ENCODE measurements at regions not wholly inside any gene's neighbourhood (a gene's known extent, or its start where the extent isn't known, plus 50 kb on each side); places are given as distances from the start of the nearest gene placed in this dataset.
"Not testable (repeated sequence)": the region's sequence is repeated elsewhere in the genome, so short reads cannot be mapped to it uniquely, and the experiment has no call there.

GRCh38 chr6:133802861-133803260 lies 86.1 kb upstream of the TCF21 start:
- no peak for DNase-seq

GRCh38 chr6:133804265-133804664 lies 84.6 kb upstream of the TCF21 start:
- no peak for DNase-seq

GRCh38 chr6:133805876-133806275 lies 83.0 kb upstream of the TCF21 start:
- DNase-seq: no peak

- no peak for DNase-seq
These were observed 82.4 kb upstream of the TCF21 start for GRCh38 chr6:133806382-133807140.

- DNase-seq: no peak
These were observed 81.4 kb upstream of the TCF21 start for GRCh38 chr6:133807501-133807900.

GRCh38 chr6:133809406-133809805 lies 79.5 kb upstream of the TCF21 start:
- no peak for DNase-seq

DNA sequence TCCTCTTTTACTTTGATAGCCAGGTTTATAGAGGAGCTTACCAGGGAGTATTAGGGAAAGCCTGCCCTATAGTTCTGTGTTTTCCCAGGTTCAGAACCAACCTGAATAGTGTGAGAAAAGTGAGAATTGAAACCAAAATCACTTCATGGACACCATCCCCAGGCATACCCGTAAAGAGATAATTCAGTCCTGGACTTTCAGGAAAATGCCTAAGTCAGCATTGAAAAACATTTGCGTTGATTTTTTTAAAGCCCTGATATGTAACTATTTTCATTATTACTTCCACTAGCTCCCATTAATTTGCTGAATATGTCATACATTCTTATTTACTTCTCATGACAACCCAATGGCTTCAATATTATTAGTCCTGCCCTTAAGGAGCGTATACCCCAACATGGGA lies 77.4 kb upstream of the TCF21 start:
- no peak for DNase-seq

DNA sequence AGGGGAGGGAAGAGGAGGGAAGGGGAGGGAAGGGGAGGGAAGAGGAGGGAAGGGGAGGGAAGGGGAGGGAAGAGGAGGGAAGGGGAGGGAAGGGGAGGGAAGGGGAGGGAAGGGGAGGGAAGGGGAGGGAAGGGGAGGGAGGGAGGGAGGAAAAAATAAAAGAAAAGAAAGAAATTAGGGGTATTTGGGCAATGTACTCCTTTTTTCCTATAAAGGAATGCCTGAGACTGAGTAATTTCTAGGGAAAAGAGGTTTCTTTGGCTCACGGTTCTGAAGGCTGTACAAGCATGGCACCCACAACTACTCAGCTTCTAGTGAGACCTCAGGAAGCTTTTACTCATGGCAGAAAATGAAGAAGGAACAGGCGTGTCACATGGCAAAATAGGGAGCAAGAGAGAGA lies 76.5 kb upstream of the TCF21 start:
- DNase-seq: not testable (repeated sequence)

DNA sequence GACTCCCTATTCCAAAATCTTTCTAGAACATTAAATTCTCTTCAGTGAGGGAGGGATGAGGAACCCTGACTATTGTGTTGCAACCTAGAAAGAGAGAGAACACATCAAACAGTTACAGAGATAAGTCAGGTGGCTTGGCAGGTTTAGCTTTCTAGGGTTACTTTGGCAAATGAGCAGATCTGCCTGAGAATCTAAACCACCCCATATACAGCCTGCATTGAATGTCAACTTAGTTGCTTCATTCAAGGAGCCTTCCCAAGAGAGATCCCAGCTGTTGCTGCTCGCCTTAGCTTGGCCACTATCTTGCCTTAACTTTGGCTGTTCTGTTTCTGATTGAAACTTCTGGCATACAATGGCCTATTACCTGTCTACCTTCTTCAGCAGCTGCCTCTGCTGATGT lies 74.7 kb upstream of the TCF21 start:
- DNase-seq: no peak

GRCh38 chr6:133814797-133815196 lies 74.1 kb upstream of the TCF21 start:
- no peak for DNase-seq

GRCh38 chr6:133815313-133815712 lies 73.6 kb upstream of the TCF21 start:
- no peak for DNase-seq

DNA sequence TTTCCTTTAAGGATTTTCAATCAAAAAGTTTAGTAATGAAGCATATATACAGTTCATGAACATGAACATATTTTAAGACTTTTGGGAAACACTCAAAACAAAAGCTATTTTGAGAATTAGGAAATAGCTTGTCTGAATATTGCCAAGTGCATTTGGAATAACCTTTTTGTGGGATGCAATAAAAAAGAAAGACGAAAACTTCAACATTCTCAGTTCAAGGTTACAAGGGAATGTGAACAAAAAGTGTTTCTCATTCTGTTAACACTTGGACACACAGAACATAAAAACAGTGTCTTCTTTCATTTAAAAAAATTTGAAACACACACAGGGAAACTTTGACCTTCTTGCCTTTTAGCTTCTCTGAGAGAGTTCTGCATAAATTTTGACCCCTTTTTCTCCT lies 72.7 kb upstream of the TCF21 start:
- DNase-seq: no peak

DNA sequence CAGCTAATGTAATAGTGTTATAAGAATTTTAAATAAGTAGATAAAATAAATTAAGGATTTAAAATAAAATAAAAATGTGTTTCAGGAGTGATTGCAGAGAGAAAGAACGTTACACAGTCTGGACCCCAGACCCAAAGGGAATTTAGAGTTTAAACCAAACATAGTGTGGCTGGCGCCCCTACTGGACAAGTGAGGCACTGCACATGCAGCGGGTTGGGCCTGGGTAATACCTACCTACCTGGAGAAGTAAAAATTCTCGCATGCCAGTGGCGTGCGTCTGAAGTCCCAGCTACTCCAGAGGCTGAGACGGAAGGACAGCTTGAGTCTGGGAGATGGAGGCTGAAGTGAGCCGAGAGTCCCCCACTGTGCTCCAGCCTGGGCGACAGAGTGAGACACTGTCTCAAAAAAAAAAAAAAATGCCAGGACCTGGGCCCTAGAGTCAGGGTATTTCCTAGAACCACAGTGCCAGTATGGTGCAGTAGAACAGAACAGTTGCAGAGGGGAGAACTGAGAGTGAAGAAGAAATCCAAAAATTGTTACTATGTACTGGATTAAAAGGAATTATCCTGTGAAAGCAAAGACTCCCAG lies 71.4 kb upstream of the TCF21 start:
- DNase-seq: no peak

DNA sequence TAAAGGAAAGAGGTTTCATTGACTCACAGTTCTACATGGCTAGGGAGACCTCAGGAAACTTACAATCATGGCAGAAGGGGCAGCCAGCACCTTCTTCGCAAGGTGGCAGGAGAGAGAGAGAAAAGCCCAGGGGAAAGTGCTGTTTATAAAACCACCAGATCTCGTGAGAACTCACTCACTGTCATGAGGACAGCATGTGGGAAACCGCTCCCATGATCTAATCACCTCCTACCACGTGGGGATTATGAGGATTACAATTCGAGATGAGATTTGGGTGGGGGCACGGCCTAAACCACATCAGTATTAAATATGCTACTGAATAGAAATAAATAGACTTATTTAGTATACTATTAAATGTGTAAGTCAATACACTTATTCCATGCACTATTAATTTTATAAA lies 70.6 kb upstream of the TCF21 start:
- DNase-seq: no peak

DNA sequence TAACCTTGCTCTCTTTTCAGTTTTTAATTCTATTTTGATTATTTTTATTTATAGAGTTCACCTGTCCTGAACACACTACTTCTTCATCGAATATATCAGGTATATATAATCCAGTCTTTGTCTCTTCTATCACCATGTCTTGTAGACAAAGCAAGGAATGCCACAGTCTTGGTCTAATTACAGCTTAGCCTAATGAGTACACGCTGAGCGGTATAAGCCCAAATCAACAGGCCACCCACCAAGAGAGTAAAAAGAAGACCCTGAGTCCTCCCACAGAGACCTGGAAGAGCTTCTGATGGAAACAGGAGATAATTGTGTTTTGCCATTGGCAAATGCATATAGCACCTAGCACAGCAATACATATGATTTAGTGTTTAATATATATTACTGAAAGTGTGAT lies 68.7 kb upstream of the TCF21 start:
- DNase-seq: no peak

GRCh38 chr6:133827766-133828165 lies 61.1 kb upstream of the TCF21 start:
- DNase-seq: no peak

DNA sequence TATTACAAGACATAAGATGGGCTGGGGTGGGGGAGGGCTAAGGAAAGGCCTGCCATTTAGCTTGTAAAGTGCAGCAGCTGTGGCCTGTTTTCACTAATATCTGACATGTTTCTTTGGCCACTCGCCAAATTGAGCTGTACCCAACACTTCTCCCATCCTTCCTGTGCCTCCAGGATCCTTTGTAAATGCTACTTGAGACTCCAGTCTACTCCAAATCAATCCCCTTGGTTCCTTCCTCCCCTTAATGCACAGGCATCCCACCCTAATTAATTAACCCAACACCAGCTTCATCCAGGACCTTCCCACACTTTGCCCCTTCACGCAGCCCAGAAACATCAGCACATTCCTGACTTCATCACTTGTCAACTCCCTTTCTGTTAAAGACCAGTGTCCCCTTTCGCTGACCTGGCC lies 55.0 kb upstream of the TCF21 start:
- peak; percentile 87 for DNase-seq

- no peak for DNase-seq
These were observed 54.3 kb upstream of the TCF21 start for GRCh38 chr6:133834472-133835170.

- no peak for DNase-seq
These were observed 53.0 kb upstream of the TCF21 start for GRCh38 chr6:133835901-133836300.

- DNase-seq: peak; percentile 79
These were observed 51.0 kb upstream of the TCF21 start for GRCh38 chr6:133837801-133838349.
